ENCODE measurements at regions not wholly inside any gene's neighbourhood (a gene's known extent, or its start where the extent isn't known, plus 50 kb on each side); places are given as distances from the start of the nearest gene placed in this dataset.
"Not testable (repeated sequence)": the region's sequence is repeated elsewhere in the genome, so short reads cannot be mapped to it uniquely, and the experiment has no call there.

GRCh38 chr7:69311489-69311888, 286.8 kb upstream of the AUTS2 start:
- intact Hi-C loops (cut with DNase I): no loop called here
- H3K27ac ChIP-seq: no peak overlapping the region
- no peak for TF ChIP-seq CTCF (IDR thresholded peaks at IDR 0.05)
- no peak for TF ChIP-seq POLR2A (IDR thresholded peaks at IDR 0.05)
- no peaks in the 10 kb centered on the region for H3K4me1 ChIP-seq
- no peaks in the 10 kb centered on the region for H3K27me3 ChIP-seq
- H3K9me3 ChIP-seq: no peaks in the 10 kb centered on the region
- 74 to 85% methylated on average over 1 of the region's 1 CpG for WGBS, 2 donors
- no peak overlapping the region for H3K4me3 ChIP-seq
- DNase-seq: no peak
- no peaks in the 10 kb centered on the region for H3K36me3 ChIP-seq

GRCh38 chr7:69313852-69314251, 284.4 kb upstream of the AUTS2 start:
- H3K4me3 ChIP-seq; H3K4me1 ChIP-seq; H3K36me3 ChIP-seq; H3K27ac ChIP-seq; H3K9me3 ChIP-seq; DNase-seq; intact Hi-C loops (cut with DNase I); H3K27me3 ChIP-seq: not testable (repeated sequence)
- WGBS, 2 donors: 88 to 90% methylated on average over 4 of the region's 4 CpGs

GRCh38 chr7:69318794-69319193, 279.5 kb upstream of the AUTS2 start:
- Histone ChIP-seq H3K27me3 (no peaks in the 10 kb centered on the region), H3K9me3 (no peaks in the 10 kb centered on the region), H3K4me1 (no peaks in the 10 kb centered on the region), H3K4me3 (no peak overlapping the region), H3K27ac (no peak overlapping the region), H3K36me3 (no peaks in the 10 kb centered on the region)
- intact Hi-C loops (cut with DNase I): no loop called here
- TF ChIP-seq POLR2A (IDR thresholded peaks at IDR 0.05): no peak
- TF ChIP-seq CTCF (IDR thresholded peaks at IDR 0.05): no peak
- WGBS, 2 donors: 72 to 73% methylated on average over 10 of the region's 10 CpGs
- DNase-seq: no peak

- DNase-seq: no peak
- Histone ChIP-seq H3K36me3 (no peaks in the 10 kb centered on the region), H3K9me3 (no peaks in the 10 kb centered on the region), H3K4me3 (no peak overlapping the region), H3K27ac (no peak overlapping the region), H3K27me3 (no peaks in the 10 kb centered on the region), H3K4me1 (no peaks in the 10 kb centered on the region)
- TF ChIP-seq POLR2A (IDR thresholded peaks at IDR 0.05) (no peak), CTCF (IDR thresholded peaks at IDR 0.05) (no peak)
- WGBS, 2 donors: 55 to 65% methylated on average over 5 of the region's 5 CpGs
- intact Hi-C loops (cut with DNase I): no loop called here
Observed at GRCh38 chr7:69328516-69328915, 269.8 kb upstream of the AUTS2 start.

- no peaks in the 10 kb centered on the region for H3K9me3 ChIP-seq
Observed at GRCh38 chr7:69334701-69335100, 263.6 kb upstream of the AUTS2 start.

More at GRCh38 chr7:69334701-69335100, 263.6 kb upstream of the AUTS2 start:
- Histone ChIP-seq H3K4me1 (no peaks in the 10 kb centered on the region), H3K36me3 (no peaks in the 10 kb centered on the region), H3K4me3 (no peak overlapping the region), H3K27ac (no peak overlapping the region), H3K27me3 (no peaks in the 10 kb centered on the region)
- TF ChIP-seq CTCF (IDR thresholded peaks at IDR 0.05) (no peak), POLR2A (IDR thresholded peaks at IDR 0.05) (no peak)
- intact Hi-C loops (cut with DNase I): no loop called here
- DNase-seq: no peak
- 70% methylated on average over 3 of the region's 3 CpGs for WGBS, 2 donors
